ENCODE measurements at regions not wholly inside any gene's neighbourhood (a gene's known extent, or its start where the extent isn't known, plus 50 kb on each side); places are given as distances from the start of the nearest gene placed in this dataset.

- DNase-seq (ENCODE audit: low spot score), result no peak
Measured at GRCh38 chr6:91477688-91478087, 890.8 kb upstream of the MAP3K7 start.

GRCh38 chr6:91476000-91476399, 889.1 kb upstream of the MAP3K7 start:
- no peak for DNase-seq (ENCODE audit: low spot score)

- no peak for DNase-seq (ENCODE audit: low spot score)
Measured at GRCh38 chr6:91465393-91465792, 878.5 kb upstream of the MAP3K7 start.

- no peak for DNase-seq (ENCODE audit: low spot score)
Measured at GRCh38 chr6:91464718-91465117, 877.8 kb upstream of the MAP3K7 start.

- DNase-seq (ENCODE audit: low spot score), result no peak
Measured at GRCh38 chr6:91464201-91464600, 877.3 kb upstream of the MAP3K7 start.

- no peak for DNase-seq (ENCODE audit: low spot score)
Measured at GRCh38 chr6:91462241-91462640, 875.4 kb upstream of the MAP3K7 start.

- no peak for DNase-seq (ENCODE audit: low spot score)
Measured at GRCh38 chr6:91453224-91453878, 866.5 kb upstream of the MAP3K7 start.

- DNase-seq (ENCODE audit: low spot score), result no peak
Measured at GRCh38 chr6:91449539-91449938, 862.7 kb upstream of the MAP3K7 start.

- DNase-seq (ENCODE audit: low spot score), result no peak
Measured at GRCh38 chr6:91447530-91448254, 860.8 kb upstream of the MAP3K7 start.

GRCh38 chr6:91447081-91447480, 860.2 kb upstream of the MAP3K7 start:
- no peak for DNase-seq (ENCODE audit: low spot score)

GRCh38 chr6:91443405-91443804, 856.5 kb upstream of the MAP3K7 start:
- no peak for DNase-seq (ENCODE audit: low spot score)

- DNase-seq (ENCODE audit: low spot score), result no peak
Measured at GRCh38 chr6:91442342-91442741, 855.5 kb upstream of the MAP3K7 start.

GRCh38 chr6:91438570-91438969, 851.7 kb upstream of the MAP3K7 start:
- DNase-seq (ENCODE audit: low spot score), result no peak

- DNase-seq (ENCODE audit: low spot score), result no peak
Measured at GRCh38 chr6:91437315-91437729, 850.5 kb upstream of the MAP3K7 start.

GRCh38 chr6:91436448-91436847, 849.6 kb upstream of the MAP3K7 start:
- DNase-seq (ENCODE audit: low spot score), result no peak

GRCh38 chr6:91435630-91436029, 848.8 kb upstream of the MAP3K7 start:
- no peak for DNase-seq (ENCODE audit: low spot score)

GRCh38 chr6:91434576-91434975, 847.7 kb upstream of the MAP3K7 start:
- no peak for DNase-seq (ENCODE audit: low spot score)

- DNase-seq (ENCODE audit: low spot score), result peak; percentile 3
Measured at GRCh38 chr6:91433660-91434534, 847.0 kb upstream of the MAP3K7 start.

GRCh38 chr6:91428953-91429560, 842.2 kb upstream of the MAP3K7 start:
- DNase-seq (ENCODE audit: low spot score), result no peak

GRCh38 chr6:91428296-91428695, 841.4 kb upstream of the MAP3K7 start:
- no peak for DNase-seq (ENCODE audit: low spot score)

- DNase-seq (ENCODE audit: low spot score), result no peak
Measured at GRCh38 chr6:91420243-91420642, 833.4 kb upstream of the MAP3K7 start.

GRCh38 chr6:91415031-91415605, 828.2 kb upstream of the MAP3K7 start:
- no peak for DNase-seq (ENCODE audit: low spot score)
